ENCODE measurements at regions not wholly inside any gene's neighbourhood (a gene's known extent, or its start where the extent isn't known, plus 50 kb on each side); places are given as distances from the start of the nearest gene placed in this dataset.
A peak's percentile ranks its signal among the peaks of the same experiment; 100 is the strongest.

DNA sequence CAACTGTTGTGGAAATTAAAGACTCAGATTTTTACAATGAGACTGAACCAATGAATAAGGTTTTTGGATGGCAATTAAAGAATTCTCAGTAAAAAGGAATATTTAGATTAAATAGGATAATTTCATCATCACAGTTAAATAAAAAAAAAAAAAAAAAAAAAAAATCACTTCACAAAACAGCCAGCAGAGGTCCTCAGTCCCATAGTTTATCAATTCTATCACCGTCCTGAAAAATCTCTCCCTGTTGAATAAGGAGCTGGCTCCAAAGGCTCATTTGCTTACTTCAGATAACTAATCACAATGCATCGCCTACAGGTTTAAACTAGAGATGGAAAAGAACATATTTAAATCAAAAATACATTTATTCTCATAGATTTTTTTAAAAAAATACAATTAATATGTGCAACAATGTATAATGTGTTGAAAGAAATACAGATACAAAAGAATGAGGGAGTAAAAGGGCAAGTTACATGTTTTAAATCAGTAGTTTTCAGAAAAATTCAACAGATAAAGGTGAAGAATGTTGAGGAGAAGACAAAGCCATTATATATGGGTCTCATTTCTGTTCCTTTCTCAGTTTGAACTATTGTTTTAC is 175.8 kb upstream of the CHD1 start:
- peaks cover 4% of the 10 kb centered on the region for H3K4me1 ChIP-seq
- TF ChIP-seq, protein P1, sequence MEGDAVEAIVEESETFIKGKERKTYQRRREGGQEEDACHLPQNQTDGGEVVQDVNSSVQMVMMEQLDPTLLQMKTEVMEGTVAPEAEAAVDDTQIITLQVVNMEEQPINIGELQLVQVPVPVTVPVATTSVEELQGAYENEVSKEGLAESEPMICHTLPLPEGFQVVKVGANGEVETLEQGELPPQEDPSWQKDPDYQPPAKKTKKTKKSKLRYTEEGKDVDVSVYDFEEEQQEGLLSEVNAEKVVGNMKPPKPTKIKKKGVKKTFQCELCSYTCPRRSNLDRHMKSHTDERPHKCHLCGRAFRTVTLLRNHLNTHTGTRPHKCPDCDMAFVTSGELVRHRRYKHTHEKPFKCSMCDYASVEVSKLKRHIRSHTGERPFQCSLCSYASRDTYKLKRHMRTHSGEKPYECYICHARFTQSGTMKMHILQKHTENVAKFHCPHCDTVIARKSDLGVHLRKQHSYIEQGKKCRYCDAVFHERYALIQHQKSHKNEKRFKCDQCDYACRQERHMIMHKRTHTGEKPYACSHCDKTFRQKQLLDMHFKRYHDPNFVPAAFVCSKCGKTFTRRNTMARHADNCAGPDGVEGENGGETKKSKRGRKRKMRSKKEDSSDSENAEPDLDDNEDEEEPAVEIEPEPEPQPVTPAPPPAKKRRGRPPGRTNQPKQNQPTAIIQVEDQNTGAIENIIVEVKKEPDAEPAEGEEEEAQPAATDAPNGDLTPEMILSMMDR (IDR thresholded peaks at IDR 0.05), result peak; percentile 57
- DNase-seq (no peak), ATAC-seq (peak in 1 of 2 donors; percentile 57)
- no peaks in the 10 kb centered on the region for H3K27me3 ChIP-seq (ENCODE audit: low read depth)
- no peaks in the 10 kb centered on the region for H3K36me3 ChIP-seq
- H3K27ac ChIP-seq, result no peak overlapping the region
- intact Hi-C loops (cut with DNase I), result no loop called here
- no peaks in the 10 kb centered on the region for H3K9me3 ChIP-seq
- H3K4me3 ChIP-seq, result no peak overlapping the region

DNA sequence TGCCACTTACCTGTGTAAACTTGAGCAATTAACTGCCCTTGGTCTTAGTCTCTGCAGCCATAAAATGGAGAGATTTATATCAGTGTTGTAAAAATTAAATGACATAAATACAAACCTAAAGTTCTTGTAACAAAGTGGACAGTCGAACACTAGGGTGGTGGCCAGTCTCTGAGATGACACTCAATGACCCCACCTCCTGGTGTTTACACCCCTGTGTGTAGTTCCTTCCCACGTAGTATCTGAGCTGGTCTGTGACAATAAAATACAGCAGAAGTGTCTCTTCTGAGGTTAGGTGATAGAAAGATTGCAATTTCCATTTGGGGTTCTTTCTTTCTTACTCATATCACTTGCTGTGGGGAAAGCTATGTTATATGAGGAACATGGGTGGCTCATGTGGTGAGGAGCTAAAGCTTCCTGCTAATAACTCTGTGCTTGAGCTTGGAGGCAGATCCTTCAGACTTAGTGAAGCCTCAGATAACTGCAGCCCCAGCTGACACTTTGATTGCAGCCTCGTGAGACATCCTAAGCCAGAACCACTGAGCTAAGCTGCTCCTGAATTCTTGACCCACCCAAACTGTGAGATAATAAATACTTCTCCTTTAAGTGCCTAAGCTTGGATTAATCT is 173.4 kb upstream of the CHD1 start:
- H3K9me3 ChIP-seq, result no peaks in the 10 kb centered on the region
- ATAC-seq (no peak), DNase-seq (no peak)
- H3K27me3 ChIP-seq (ENCODE audit: low read depth), result no peaks in the 10 kb centered on the region
- intact Hi-C loops (cut with DNase I), result no loop called here
- no peak overlapping the region for H3K4me3 ChIP-seq
- TF ChIP-seq, protein P1 (IDR thresholded peaks at IDR 0.05), result no peak
- H3K27ac ChIP-seq, result no peak overlapping the region
- H3K4me1 ChIP-seq, result peaks cover 4% of the 10 kb centered on the region
- no peaks in the 10 kb centered on the region for H3K36me3 ChIP-seq

DNA sequence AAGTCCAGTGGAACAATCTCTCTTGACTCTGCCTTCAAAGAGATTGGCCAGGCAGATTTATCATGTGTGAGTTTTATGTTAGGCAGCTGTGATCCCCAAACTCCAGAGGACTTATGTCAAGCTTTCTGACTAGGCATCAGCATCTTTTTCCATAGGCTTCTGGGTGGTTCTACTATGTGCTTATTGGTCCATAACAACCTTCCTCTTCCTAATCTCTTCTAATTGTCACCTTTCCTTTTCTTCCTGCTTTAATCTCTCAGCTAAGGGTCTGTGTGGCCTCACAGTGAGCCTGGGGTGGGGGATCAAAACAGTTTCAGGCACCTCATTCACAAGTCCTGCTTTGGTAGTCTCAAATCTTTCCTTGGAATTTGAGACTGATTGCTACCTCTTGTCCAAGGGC is 170.9 kb upstream of the CHD1 start:
- intact Hi-C loops (cut with DNase I), result no loop called here
- Histone ChIP-seq H3K4me1 (no peaks in the 10 kb centered on the region), H3K27me3 (ENCODE audit: low read depth) (no peaks in the 10 kb centered on the region), H3K27ac (no peak overlapping the region), H3K4me3 (no peak overlapping the region), H3K36me3 (no peaks in the 10 kb centered on the region), H3K9me3 (no peaks in the 10 kb centered on the region)
- no peak for ATAC-seq
- DNase-seq, result no peak
- TF ChIP-seq, protein P1 (IDR thresholded peaks at IDR 0.05), result no peak

DNA sequence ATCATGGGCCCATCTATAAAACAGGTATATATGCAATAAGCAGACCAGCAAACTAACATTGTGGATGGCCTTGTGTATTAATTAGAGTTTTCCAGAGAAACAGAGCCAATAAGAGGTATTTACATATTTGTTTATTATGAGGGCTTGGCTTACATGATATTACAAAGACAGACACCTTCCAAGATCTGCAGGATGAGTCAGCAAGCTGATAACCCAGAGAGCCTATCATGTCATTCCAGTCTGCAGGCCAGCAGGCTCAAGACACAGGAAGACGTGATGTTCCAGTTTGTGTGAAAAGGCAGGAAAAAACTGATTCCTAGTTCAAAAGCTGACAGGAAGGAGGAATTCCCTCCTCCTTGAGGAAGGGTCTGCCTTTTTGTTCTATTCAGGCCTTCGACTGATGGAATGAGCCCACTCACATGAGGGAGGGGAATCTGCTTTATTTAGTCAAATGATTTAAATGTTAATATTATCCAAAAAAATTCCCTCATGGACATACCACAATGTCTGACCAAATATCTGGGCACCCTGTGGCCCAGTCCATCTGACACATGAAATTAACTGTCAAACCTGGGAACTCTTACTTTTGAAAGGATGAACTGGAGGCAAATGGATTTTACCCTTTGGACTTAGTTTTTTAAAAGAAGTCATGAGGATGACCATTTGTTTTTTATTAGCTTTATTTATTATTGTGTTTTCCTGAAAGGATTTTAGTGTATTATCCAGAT is 161.2 kb upstream of the CHD1 start:
- Histone ChIP-seq H3K27ac (no peak overlapping the region), H3K27me3 (ENCODE audit: low read depth) (no peaks in the 10 kb centered on the region), H3K4me3 (no peak overlapping the region), H3K36me3 (no peaks in the 10 kb centered on the region), H3K9me3 (no peaks in the 10 kb centered on the region), H3K4me1 (no peaks in the 10 kb centered on the region)
- DNase-seq (no peak), ATAC-seq (no peak)
- TF ChIP-seq, protein P1 (IDR thresholded peaks at IDR 0.05), result no peak
- intact Hi-C loops (cut with DNase I), result no loop called here

DNA sequence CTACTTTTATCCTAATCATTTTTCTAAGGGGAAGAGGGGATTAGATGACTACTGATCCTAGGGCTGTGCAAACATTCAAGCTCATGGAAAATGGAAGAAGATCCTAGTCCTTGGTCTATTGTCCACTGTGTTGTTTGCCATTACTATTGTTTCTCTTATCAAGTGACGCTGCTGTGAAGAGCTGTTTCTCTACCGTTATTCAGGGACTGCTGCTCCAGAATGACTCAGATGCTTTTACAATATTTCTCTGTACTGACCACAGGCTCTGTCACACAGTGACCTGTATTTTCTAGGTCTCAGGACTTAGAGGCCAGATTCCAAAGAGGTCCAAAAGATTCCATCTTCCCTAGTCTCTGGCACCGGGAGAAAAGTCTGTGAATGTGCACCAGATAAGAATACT is 159.5 kb upstream of the CHD1 start:
- Histone ChIP-seq H3K4me1 (no peaks in the 10 kb centered on the region), H3K27me3 (ENCODE audit: low read depth) (no peaks in the 10 kb centered on the region), H3K4me3 (no peak overlapping the region), H3K36me3 (no peaks in the 10 kb centered on the region), H3K27ac (no peak overlapping the region), H3K9me3 (no peaks in the 10 kb centered on the region)
- DNase-seq (no peak), ATAC-seq (no peak)
- intact Hi-C loops (cut with DNase I), result no loop called here
- TF ChIP-seq, protein P1 (IDR thresholded peaks at IDR 0.05), result no peak
